SU-DHL-6 (cell line): ENCODE measurements at regions not wholly inside any gene's neighbourhood (a gene's known extent, or its start where the extent isn't known, plus 50 kb on each side); places are given as distances from the start of the nearest gene placed in this dataset.

ENCODE experiments used
- H2AFZ ChIP-seq: fragments of 200-600 bp; sonication (generic); 2 replicates; pipeline ENCODE4 v1.6.1; 2014; ENCODE audit warnings: low read depth, mild to moderate bottlenecking, moderate library complexity, mixed read lengths, antibody characterized with exemption, low read length; ENCODE audit not compliant: severe bottlenecking
- H3F3A ChIP-seq: fragments of 200-600 bp; shearing (Covaris generic); 2 replicates; pipeline ENCODE4 v1.6.0; 2016; ENCODE audit warnings: antibody characterized with exemption, mild to moderate bottlenecking; ENCODE audit not compliant: insufficient read depth
- H3K27ac ChIP-seq: fragments of 200-600 bp; sonication (generic); 2 replicates; pipeline ENCODE4 v1.5.1; 2016; ENCODE audit warnings: low read depth, mild to moderate bottlenecking, low read length, moderate library complexity, mixed read lengths
- H3K27me3 ChIP-seq: fragments of 200-600 bp; sonication (generic), shearing (Covaris generic); 2 replicates; pipeline ENCODE4 v1.6.0; 2014; ENCODE audit warnings: mild to moderate bottlenecking, low read length
- H3K36me3 ChIP-seq: fragments of 200-600 bp; sonication (generic); 2 replicates; pipeline ENCODE4 v1.6.1; 2014; ENCODE audit warnings: mild to moderate bottlenecking, low read length, mixed read lengths
- H3K4me2 ChIP-seq: fragments of 300-600, 200-600 bp; shearing (Covaris generic), sonication (generic); 2 replicates; pipeline ENCODE4 v1.6.0; 2014; ENCODE audit warnings: low read length, low read depth, mild to moderate bottlenecking; ENCODE audit not compliant: poor library complexity, severe bottlenecking
- H3K4me3 ChIP-seq: fragments of 200-600 bp; sonication (generic); 2 replicates; pipeline ENCODE4 v1.5.1; 2014; ENCODE audit warnings: antibody characterized with exemption, low read length, mild to moderate bottlenecking, mixed read lengths; ENCODE audit not compliant: insufficient read depth, poor library complexity, severe bottlenecking
- H3K79me2 ChIP-seq: fragments of 200-600 bp; sonication (generic); 2 replicates; pipeline ENCODE4 v1.6.1; 2014; ENCODE audit warnings: mild to moderate bottlenecking, low read length, moderate library complexity; ENCODE audit not compliant: insufficient read depth
- H3K9ac ChIP-seq: fragments of 200-600 bp; sonication (generic); 2 replicates; pipeline ENCODE4 v1.7.0; 2014; ENCODE audit warnings: mild to moderate bottlenecking, low read length
- H3K9me2 ChIP-seq: fragments of 200-600 bp; sonication (generic); replicated peaks from 2 replicates; pipeline ENCODE4 v1.6.1; 2014; ENCODE audit warnings: low read length; ENCODE audit not compliant: insufficient read depth
- H3K9me3 ChIP-seq: fragments of 200-600 bp; sonication (generic); 2 replicates; pipeline ENCODE4 v1.6.1; 2014; ENCODE audit warnings: low read length, mixed read lengths; ENCODE audit not compliant: insufficient read depth
- H4K20me1 ChIP-seq: fragments of 200-600 bp; sonication (generic); 2 replicates; pipeline ENCODE4 v1.6.1; 2014; ENCODE audit warnings: low read depth, mild to moderate bottlenecking, antibody characterized with exemption, low read length, moderate library complexity, mixed read lengths
- CTCF ChIP-seq: fragments of 200-600 bp; sonication (generic); IDR thresholded peaks from one replicate; pipeline ENCODE4 v1.5.1; 2017; ENCODE audit warnings: antibody characterized with exemption, mild to moderate bottlenecking, low read length, moderate library complexity; ENCODE audit not compliant: insufficient read depth, poor library complexity, severe bottlenecking
- EZH2phosphoT487 ChIP-seq: fragments of 200-600 bp; sonication (generic), shearing (Covaris generic); conservative IDR thresholded peaks from 2 replicates; pipeline ENCODE4 v1.6.1; 2018; ENCODE audit warnings: mild to moderate bottlenecking, antibody characterized with exemption, low read length, moderate library complexity, mixed read lengths

GRCh38 chr16:51071326-51071725 is 79.7 kb downstream of the SALL1 start:
- Histone ChIP-seq H4K20me1 (no peaks in the 10 kb centered on the region), H3K4me3 (no peak overlapping the region), H3K9me3 (no peaks in the 10 kb centered on the region), H3K9me2 (no peaks in the 10 kb centered on the region), H3F3A (no peaks in the 10 kb centered on the region), H3K79me2 (no peaks in the 10 kb centered on the region), H3K27ac (no peak overlapping the region), H3K27me3 (no peaks in the 10 kb centered on the region), H3K4me2 (no peak overlapping the region), H3K9ac (no peak overlapping the region), H2AFZ (no peak overlapping the region), H3K36me3 (no peaks in the 10 kb centered on the region)
- TF ChIP-seq EZH2phosphoT487 (no peak), CTCF (no peak)

DNA sequence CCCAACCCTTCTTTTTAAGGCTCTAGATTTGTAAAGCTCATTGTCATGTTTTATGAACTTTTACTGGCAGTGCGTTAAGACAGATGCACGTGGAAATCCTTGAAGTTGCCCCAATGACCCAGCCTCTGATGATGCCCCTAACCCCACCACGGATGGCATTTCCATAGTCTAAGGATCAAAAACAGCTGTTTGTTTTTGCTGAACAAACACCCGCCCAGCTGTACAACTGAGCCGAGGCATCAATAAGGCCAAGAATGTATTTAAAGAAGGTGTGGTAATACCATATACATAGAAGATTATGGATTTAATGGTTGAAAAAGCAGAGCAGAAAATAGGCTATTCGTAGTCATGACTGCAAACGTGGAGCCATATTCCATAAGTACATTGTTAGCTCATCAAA is 83.7 kb downstream of the SALL1 start:
- Histone ChIP-seq H4K20me1 (no peaks in the 10 kb centered on the region), H3K9me2 (no peaks in the 10 kb centered on the region), H2AFZ (no peak overlapping the region), H3K9me3 (no peaks in the 10 kb centered on the region), H3K27ac (no peak overlapping the region), H3K27me3 (no peaks in the 10 kb centered on the region), H3K9ac (no peak overlapping the region), H3K4me2 (no peak overlapping the region), H3K36me3 (no peaks in the 10 kb centered on the region), H3F3A (no peaks in the 10 kb centered on the region), H3K4me3 (no peak overlapping the region), H3K79me2 (no peaks in the 10 kb centered on the region)
- TF ChIP-seq CTCF = no peak
- no peak for TF ChIP-seq EZH2phosphoT487

- TF ChIP-seq EZH2phosphoT487 (no peak), CTCF (no peak)
- H3K4me2 ChIP-seq = no peak overlapping the region
- no peak overlapping the region for H2AFZ ChIP-seq
- no peaks in the 10 kb centered on the region; the same call in 1 of the 2 replicates for H3K27me3 ChIP-seq
- no peaks in the 10 kb centered on the region for H3K79me2 ChIP-seq
- H3K9ac ChIP-seq = no peak overlapping the region
- no peaks in the 10 kb centered on the region for H4K20me1 ChIP-seq
- no peaks in the 10 kb centered on the region for H3K9me3 ChIP-seq
- H3K4me3 ChIP-seq = no peak overlapping the region
- H3K9me2 ChIP-seq = no peaks in the 10 kb centered on the region
- H3K36me3 ChIP-seq = no peaks in the 10 kb centered on the region
- no peaks in the 10 kb centered on the region for H3F3A ChIP-seq
- no peak overlapping the region for H3K27ac ChIP-seq
These were observed 89.0 kb downstream of the SALL1 start for GRCh38 chr16:51062039-51062438.

DNA sequence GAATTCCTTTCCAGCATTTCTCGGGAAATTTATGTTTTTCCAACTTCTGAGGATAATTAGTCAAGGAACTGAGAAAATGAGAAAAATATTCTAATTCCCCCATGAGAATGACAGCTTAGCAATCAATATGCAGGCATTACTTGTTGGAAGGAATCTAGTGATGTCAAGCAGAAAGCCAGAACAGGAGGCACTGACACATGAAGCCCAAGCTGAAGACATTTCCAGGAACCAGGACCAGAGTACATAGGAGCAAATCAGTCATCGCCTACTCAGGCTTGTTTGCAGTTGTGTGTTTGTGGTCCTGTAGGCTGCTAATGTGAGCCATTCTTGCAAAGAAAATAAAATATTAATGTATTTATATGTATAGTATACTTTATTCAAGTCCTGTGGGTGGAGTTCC is 89.7 kb downstream of the SALL1 start:
- no peaks in the 10 kb centered on the region for H3F3A ChIP-seq
- no peaks in the 10 kb centered on the region; the same call in 1 of the 2 replicates for H3K27me3 ChIP-seq
- TF ChIP-seq CTCF (no peak), EZH2phosphoT487 (no peak)
- no peak overlapping the region for H3K4me2 ChIP-seq
- H3K27ac ChIP-seq = no peak overlapping the region
- H3K4me3 ChIP-seq = no peak overlapping the region
- H3K9ac ChIP-seq = no peak overlapping the region
- H2AFZ ChIP-seq = no peak overlapping the region
- no peaks in the 10 kb centered on the region for H3K9me3 ChIP-seq
- H3K79me2 ChIP-seq = no peaks in the 10 kb centered on the region
- no peaks in the 10 kb centered on the region for H4K20me1 ChIP-seq
- no peaks in the 10 kb centered on the region for H3K36me3 ChIP-seq
- H3K9me2 ChIP-seq = no peaks in the 10 kb centered on the region
